ENCODE measurements at regions not wholly inside any gene's neighbourhood (a gene's known extent, or its start where the extent isn't known, plus 50 kb on each side); places are given as distances from the start of the nearest gene placed in this dataset.

GRCh38 chr1:203403586-203403985, 52.7 kb upstream of the FMOD start:
- Histone ChIP-seq H3F3A (ENCODE audit: insufficient read depth, low read length) (no peaks in the 10 kb centered on the region), H2AFZ (ENCODE audit: low read length) (no peak overlapping the region), H3K4me2 (ENCODE audit: low read length) (no peak overlapping the region), H3K27me3 (ENCODE audit: insufficient read depth, low read length) (no peaks in the 10 kb centered on the region; the same call in 1 of the 2 replicates), H4K20me1 (ENCODE audit: insufficient read depth, low read length) (no peaks in the 10 kb centered on the region), H3K9ac (ENCODE audit: low read length) (no peak overlapping the region), H3K4me3 (ENCODE audit: low read depth, low read length, poor library complexity, severe bottlenecking) (no peak overlapping the region), H3K27ac (ENCODE audit: low read depth, low read length, poor library complexity, severe bottlenecking) (no peak overlapping the region), H3K36me3 (ENCODE audit: insufficient read depth, low read length) (no peaks in the 10 kb centered on the region), H3K4me1 (ENCODE audit: insufficient read depth, low read length, severe bottlenecking) (no peaks in the 10 kb centered on the region), H3K9me3 (ENCODE audit: low read length) (peaks cover 2% of the 10 kb centered on the region; the same call in 1 of the 2 replicates), H3K79me2 (ENCODE audit: insufficient read depth, low read length) (no peaks in the 10 kb centered on the region), H3K9me2 (ENCODE audit: low read depth, low read length) (no peaks in the 10 kb centered on the region)
- TF ChIP-seq CTCF (IDR thresholded peaks at IDR 0.05; ENCODE audit: low read length) (no peak), EZH2 (IDR thresholded peaks at IDR 0.05; ENCODE audit: borderline replicate concordance, low read length) (no peak)

GRCh38 chr1:203404546-203404945, 53.6 kb upstream of the FMOD start:
- H3K27ac ChIP-seq (ENCODE audit: low read depth, low read length, poor library complexity, severe bottlenecking), result no peak overlapping the region
- TF ChIP-seq CTCF (IDR thresholded peaks at IDR 0.05; ENCODE audit: low read length) (no peak), EZH2 (IDR thresholded peaks at IDR 0.05; ENCODE audit: borderline replicate concordance, low read length) (no peak)

GRCh38 chr1:203405703-203406438, 54.9 kb upstream of the FMOD start:
- H3K4me1 ChIP-seq (ENCODE audit: insufficient read depth, low read length, severe bottlenecking), result peaks cover 9% of the 10 kb centered on the region
- H3K36me3 ChIP-seq (ENCODE audit: insufficient read depth, low read length), result no peaks in the 10 kb centered on the region
- H3K27me3 ChIP-seq (ENCODE audit: insufficient read depth, low read length), result no peaks in the 10 kb centered on the region; the same call in 1 of the 2 replicates
- no peak overlapping the region for H2AFZ ChIP-seq (ENCODE audit: low read length)
- H3K79me2 ChIP-seq (ENCODE audit: insufficient read depth, low read length), result no peaks in the 10 kb centered on the region
- no peak overlapping the region for H3K27ac ChIP-seq (ENCODE audit: low read depth, low read length, poor library complexity, severe bottlenecking)
- H3K9me3 ChIP-seq (ENCODE audit: low read length), result no peaks in the 10 kb centered on the region; the same call in 1 of the 2 replicates
- no peaks in the 10 kb centered on the region for H3K9me2 ChIP-seq (ENCODE audit: low read depth, low read length)
- no peaks in the 10 kb centered on the region for H3F3A ChIP-seq (ENCODE audit: insufficient read depth, low read length)
- no peaks in the 10 kb centered on the region for H4K20me1 ChIP-seq (ENCODE audit: insufficient read depth, low read length)
- no peak overlapping the region for H3K9ac ChIP-seq (ENCODE audit: low read length)
- H3K4me3 ChIP-seq (ENCODE audit: low read depth, low read length, poor library complexity, severe bottlenecking), result no peak overlapping the region
- H3K4me2 ChIP-seq (ENCODE audit: low read length), result no peak overlapping the region
- TF ChIP-seq CTCF (IDR thresholded peaks at IDR 0.05; ENCODE audit: low read length), result no peak

More at GRCh38 chr1:203404546-203404945, 53.6 kb upstream of the FMOD start:
- Histone ChIP-seq H3K36me3 (ENCODE audit: insufficient read depth, low read length) (no peaks in the 10 kb centered on the region), H3K4me3 (ENCODE audit: low read depth, low read length, poor library complexity, severe bottlenecking) (no peak overlapping the region), H3K9ac (ENCODE audit: low read length) (no peak overlapping the region), H2AFZ (ENCODE audit: low read length) (no peak overlapping the region), H3K9me2 (ENCODE audit: low read depth, low read length) (no peaks in the 10 kb centered on the region), H4K20me1 (ENCODE audit: insufficient read depth, low read length) (no peaks in the 10 kb centered on the region), H3F3A (ENCODE audit: insufficient read depth, low read length) (no peaks in the 10 kb centered on the region), H3K27me3 (ENCODE audit: insufficient read depth, low read length) (no peaks in the 10 kb centered on the region; the same call in 1 of the 2 replicates), H3K9me3 (ENCODE audit: low read length) (no peaks in the 10 kb centered on the region; the same call in 1 of the 2 replicates), H3K4me2 (ENCODE audit: low read length) (no peak overlapping the region), H3K4me1 (ENCODE audit: insufficient read depth, low read length, severe bottlenecking) (no peaks in the 10 kb centered on the region), H3K79me2 (ENCODE audit: insufficient read depth, low read length) (no peaks in the 10 kb centered on the region)
